Naive thymus-derived CD4-positive, alpha-beta T cell (primary cell): ENCODE measurements at regions not wholly inside any gene's neighbourhood (a gene's known extent, or its start where the extent isn't known, plus 50 kb on each side); places are given as distances from the start of the nearest gene placed in this dataset.
"Not testable (repeated sequence)": the region's sequence is repeated elsewhere in the genome, so short reads cannot be mapped to it uniquely, and the experiment has no call there.

Source experiments
- ATAC-seq: fragments of 150-1000 bp; cut with Tn5 transposase; 2 replicates; pipeline ENCODE4 v1.10.0; 2021; ENCODE audit warnings: mild to moderate bottlenecking, moderate library complexity
- CTCF ChIA-PET: fragments of 350-600 bp; sonication (Branson Sonifier 250); formaldehyde crosslinking; loops from one replicate; lab custom pipeline; 2021; ENCODE audit warnings: antibody characterized with exemption; lab: Charles Lee
- POLR2A ChIA-PET: fragments of 350-600 bp; sonication (Branson Sonifier 250); formaldehyde crosslinking; loops from one replicate; lab custom pipeline; 2021; ENCODE audit warnings: antibody characterized with exemption, inconsistent platforms; lab: Charles Lee
- DNase-seq, 9 donors: peaks; one replicate each; pipeline versions ENCODE4 v3.0.0 to v3.0.0-alpha.2; 2020 to 2022; ENCODE audit warnings: mixed read lengths in 1 of 9
- H3K27ac ChIP-seq: one replicate; pipeline ENCODE4 v1.7.0; 2013; ENCODE audit warnings: mild to moderate bottlenecking, low read depth, low read length, moderate library complexity
- H3K27me3 ChIP-seq, 2 donors: one replicate each; pipeline ENCODE4 v1.7.0; 2013; ENCODE audit warnings: low read length in 2 of 2, mild to moderate bottlenecking in 2 of 2, moderate library complexity in 2 of 2; ENCODE audit not compliant: control insufficient read depth in 2 of 2, insufficient read depth in 2 of 2
- H3K36me3 ChIP-seq, 3 experiments: 1 replicate in 2 of 3; 2 replicates in 1 of 3; pipeline ENCODE4 v1.7.0; 2013; ENCODE audit warnings: low read length in 3 of 3, mild to moderate bottlenecking in 3 of 3, moderate library complexity in 1 of 3; ENCODE audit not compliant: insufficient read depth in 3 of 3, control insufficient read depth in 2 of 3
- H3K4me1 ChIP-seq, 2 donors: one replicate each; pipeline ENCODE4 v1.7.0; 2013; ENCODE audit warnings: low read length in 2 of 2, mild to moderate bottlenecking in 2 of 2, moderate library complexity in 1 of 2; ENCODE audit not compliant: control insufficient read depth in 2 of 2, insufficient read depth in 2 of 2
- H3K4me3 ChIP-seq: 2 replicates; pipeline ENCODE4 v1.7.0; 2013; ENCODE audit warnings: mild to moderate bottlenecking, low read length
- H3K9me3 ChIP-seq, 3 experiments: 1 replicate in 2 of 3; 2 replicates in 1 of 3; pipeline ENCODE4 v1.7.0; 2013; ENCODE audit warnings: low read length in 3 of 3; ENCODE audit not compliant: control insufficient read depth in 2 of 3
- H3K27ac Mint-ChIP-seq, 9 donors: one replicate each; pipeline ENCODE4 v1.8.0; 2020 to 2022; ENCODE audit warnings: mixed read lengths in 9 of 9, mild to moderate bottlenecking in 8 of 9, moderate library complexity in 5 of 9, inconsistent platforms in 2 of 9
- H3K27me3 Mint-ChIP-seq, 5 donors: one replicate each; pipeline ENCODE4 v1.8.0; 2021 to 2022; ENCODE audit warnings: mixed read lengths in 5 of 5, mild to moderate bottlenecking in 1 of 5
- H3K36me3 Mint-ChIP-seq, 5 donors: one replicate each; pipeline ENCODE4 v1.8.0; 2020 to 2022; ENCODE audit warnings: mixed read lengths in 5 of 5, mild to moderate bottlenecking in 3 of 5, inconsistent platforms in 1 of 5
- H3K4me1 Mint-ChIP-seq, 7 donors: one replicate each; pipeline ENCODE4 v1.8.0; 2020 to 2022; ENCODE audit warnings: mixed read lengths in 7 of 7, mild to moderate bottlenecking in 3 of 7, inconsistent platforms in 1 of 7
- H3K4me3 Mint-ChIP-seq, 10 donors: one replicate each; pipeline ENCODE4 v1.8.0; 2020 to 2022; ENCODE audit warnings: mild to moderate bottlenecking in 10 of 10, mixed read lengths in 10 of 10, moderate library complexity in 6 of 10, inconsistent platforms in 2 of 10
- H3K9me3 Mint-ChIP-seq, 11 donors: one replicate each; pipeline ENCODE4 v1.8.0; 2020 to 2022; ENCODE audit warnings: mixed read lengths in 11 of 11, mild to moderate bottlenecking in 4 of 11, inconsistent platforms in 1 of 11, moderate library complexity in 1 of 11
- intact Hi-C, 2 donors: fragments of 100-400 bp; cut with micrococcal nuclease; formaldehyde crosslinking; loops; one replicate each; pipeline ENCODE4 v1.15.1; 2023

GRCh38 chr3:106448372-106448966, 579.7 kb upstream of the CBLB start:
- H3K4me3 Mint-ChIP-seq, H3K27ac Mint-ChIP-seq, intact Hi-C loops, H3K27ac ChIP-seq, H3K36me3 ChIP-seq, H3K4me3 ChIP-seq, H3K4me1 Mint-ChIP-seq, H3K9me3 ChIP-seq, H3K27me3 Mint-ChIP-seq, ATAC-seq, POLR2A ChIA-PET, CTCF ChIA-PET, H3K36me3 Mint-ChIP-seq, DNase-seq, H3K4me1 ChIP-seq, H3K27me3 ChIP-seq: not testable (repeated sequence)
- H3K9me3 Mint-ChIP-seq, result peaks cover 0 to 16% (median 7%) of the 10 kb centered on the region in 11 donors

GRCh38 chr3:106452096-106452495, 583.3 kb upstream of the CBLB start:
- POLR2A ChIA-PET, result no interaction called here
- intact Hi-C loops, result no loop called here
- Mint-ChIP-seq H3K9me3 (peaks cover 0 to 16% (median 7%) of the 10 kb centered on the region in 11 donors), H3K27ac (no peak overlapping the region), H3K27me3 (no peaks in the 10 kb centered on the region), H3K4me1 (peaks cover 0 to 4% (median 0%) of the 10 kb centered on the region in 7 donors), H3K4me3 (no peak overlapping the region), H3K36me3 (peaks cover 0 to 9% (median 5%) of the 10 kb centered on the region in 5 donors)
- DNase-seq, result no peak
- Histone ChIP-seq H3K36me3 (no peaks in the 10 kb centered on the region), H3K4me3 (no peak overlapping the region), H3K4me1 (no peaks in the 10 kb centered on the region), H3K27ac (no peak overlapping the region), H3K27me3 (no peaks in the 10 kb centered on the region), H3K9me3 (no peaks in the 10 kb centered on the region)
- CTCF ChIA-PET, result no interaction called here
- ATAC-seq, result no peak

- Histone ChIP-seq H3K9me3 (no peaks in the 10 kb centered on the region), H3K27ac (no peak overlapping the region), H3K4me3 (no peak overlapping the region), H3K27me3 (no peaks in the 10 kb centered on the region), H3K36me3 (no peaks in the 10 kb centered on the region), H3K4me1 (no peaks in the 10 kb centered on the region)
- H3K4me1 Mint-ChIP-seq, result peaks cover 0 to 14% (median 0%) of the 10 kb centered on the region in 7 donors
- H3K36me3 Mint-ChIP-seq, result no peaks in the 10 kb centered on the region
- ATAC-seq (no peak), DNase-seq (no peak)
- intact Hi-C loops, result no loop called here
- H3K27ac Mint-ChIP-seq, result no peak overlapping the region
- ChIA-PET POLR2A (no interaction called here), CTCF (interaction anchor here (0.6 kb wide), 1 partner anchor 766 kb away, joined by 5 read pairs; no protein-coding TSS in a partner anchor)
- H3K27me3 Mint-ChIP-seq, result no peaks in the 10 kb centered on the region
- H3K9me3 Mint-ChIP-seq, result peaks cover 0 to 2% (median 0%) of the 10 kb centered on the region in 11 donors
- H3K4me3 Mint-ChIP-seq, result no peak overlapping the region
Measured at GRCh38 chr3:106454497-106454896, 585.7 kb upstream of the CBLB start.

- DNase-seq (no peak), ATAC-seq (no peak)
- peaks cover 0 to 7% (median 0%) of the 10 kb centered on the region in 5 donors for H3K36me3 Mint-ChIP-seq
- Histone ChIP-seq H3K36me3 (no peaks in the 10 kb centered on the region), H3K27me3 (no peaks in the 10 kb centered on the region), H3K4me1 (no peaks in the 10 kb centered on the region), H3K4me3 (no peak overlapping the region), H3K27ac (no peak overlapping the region), H3K9me3 (no peaks in the 10 kb centered on the region)
- intact Hi-C loops, result no loop called here
- peak overlapping the region in 3 of 9 donors; percentile 12 to 30 (median 26) for H3K27ac Mint-ChIP-seq
- ChIA-PET POLR2A (no interaction called here), CTCF (no interaction called here)
- H3K9me3 Mint-ChIP-seq, result peaks cover 0 to 12% (median 0%) of the 10 kb centered on the region in 11 donors
- no peak overlapping the region for H3K4me3 Mint-ChIP-seq
- peaks cover 0 to 14% (median 0%) of the 10 kb centered on the region in 7 donors for H3K4me1 Mint-ChIP-seq
- no peaks in the 10 kb centered on the region for H3K27me3 Mint-ChIP-seq
Measured at GRCh38 chr3:106457281-106458180, 588.7 kb upstream of the CBLB start.

GRCh38 chr3:106458952-106459351, 590.1 kb upstream of the CBLB start:
- Mint-ChIP-seq H3K4me1 (peaks cover 0 to 14% (median 0%) of the 10 kb centered on the region in 7 donors), H3K4me3 (no peak overlapping the region), H3K9me3 (peaks cover 0 to 12% (median 0%) of the 10 kb centered on the region in 11 donors), H3K27ac (no peak overlapping the region), H3K36me3 (peaks cover 0 to 7% (median 0%) of the 10 kb centered on the region in 5 donors), H3K27me3 (no peaks in the 10 kb centered on the region)
- intact Hi-C loops, result no loop called here
- Histone ChIP-seq H3K27ac (no peak overlapping the region), H3K9me3 (no peaks in the 10 kb centered on the region), H3K27me3 (no peaks in the 10 kb centered on the region), H3K36me3 (no peaks in the 10 kb centered on the region), H3K4me3 (no peak overlapping the region), H3K4me1 (no peaks in the 10 kb centered on the region)
- ATAC-seq (no peak), DNase-seq (no peak)
- CTCF ChIA-PET, result no interaction called here
- POLR2A ChIA-PET, result no interaction called here

- no peaks in the 10 kb centered on the region for H3K36me3 ChIP-seq
- intact Hi-C loops, result no loop called here
- H3K9me3 ChIP-seq, result no peaks in the 10 kb centered on the region
- POLR2A ChIA-PET, result no interaction called here
- no peaks in the 10 kb centered on the region for H3K4me1 Mint-ChIP-seq
- H3K4me3 Mint-ChIP-seq, result no peak overlapping the region
- CTCF ChIA-PET, result no interaction called here
- peaks cover 0 to 3% (median 0%) of the 10 kb centered on the region in 5 donors for H3K36me3 Mint-ChIP-seq
- H3K27me3 Mint-ChIP-seq, result no peaks in the 10 kb centered on the region
- no peak overlapping the region for H3K4me3 ChIP-seq
- no peak overlapping the region for H3K27ac ChIP-seq
- DNase-seq (no peak), ATAC-seq (no peak)
- no peaks in the 10 kb centered on the region for H3K27me3 ChIP-seq
- no peaks in the 10 kb centered on the region for H3K4me1 ChIP-seq
- no peak overlapping the region for H3K27ac Mint-ChIP-seq
- peaks cover 0 to 21% (median 1%) of the 10 kb centered on the region in 11 donors for H3K9me3 Mint-ChIP-seq
Measured at GRCh38 chr3:106466881-106467280, 598.1 kb upstream of the CBLB start.
